GM23248 (cell line): ENCODE measurements at regions not wholly inside any gene's neighbourhood (a gene's known extent, or its start where the extent isn't known, plus 50 kb on each side); places are given as distances from the start of the nearest gene placed in this dataset.
"Not testable (repeated sequence)": the region's sequence is repeated elsewhere in the genome, so short reads cannot be mapped to it uniquely, and the experiment has no call there.

Source experiments
- DNase-seq: peaks from one replicate; pipeline ENCODE4 v3.0.0-alpha.2; 2015
- H2AFZ ChIP-seq: fragments of 200-600 bp; sonication (generic); 2 replicates; pipeline ENCODE4 v1.6.1; 2016; ENCODE audit warnings: antibody characterized with exemption
- H3F3A ChIP-seq: fragments of 200-600 bp; sonication (generic); 2 replicates; pipeline ENCODE4 v1.6.1; 2016; ENCODE audit warnings: mild to moderate bottlenecking, antibody characterized with exemption, mixed run types; ENCODE audit not compliant: insufficient read depth
- H3K27ac ChIP-seq: fragments of 200-600 bp; sonication (generic); 2 replicates; pipeline ENCODE4 v1.5.1; 2016; ENCODE audit warnings: mild to moderate bottlenecking
- H3K27me3 ChIP-seq: fragments of 200-600 bp; sonication (generic); replicated peaks from 2 replicates; pipeline ENCODE4 v1.6.1; 2016; ENCODE audit warnings: mild to moderate bottlenecking; ENCODE audit not compliant: insufficient read depth
- H3K36me3 ChIP-seq: fragments of 200-600 bp; sonication (generic); 2 replicates; pipeline ENCODE4 v1.6.1; 2016; ENCODE audit warnings: low read depth, mild to moderate bottlenecking
- H3K4me1 ChIP-seq: fragments of 200-600 bp; sonication (generic); 2 replicates; pipeline ENCODE4 v1.6.1; 2016; ENCODE audit warnings: mild to moderate bottlenecking; ENCODE audit not compliant: insufficient read depth
- H3K4me2 ChIP-seq: fragments of 200-600 bp; sonication (generic); one replicate; pipeline ENCODE4 v1.6.1; 2016; ENCODE audit warnings: mild to moderate bottlenecking; ENCODE audit not compliant: unreplicated experiment
- H3K4me3 ChIP-seq: fragments of 200-600 bp; sonication (generic); 2 replicates; pipeline ENCODE4 v1.5.1; 2016; ENCODE audit warnings: mild to moderate bottlenecking
- H3K79me2 ChIP-seq: fragments of 200-600 bp; sonication (generic); 2 replicates; pipeline ENCODE4 v1.6.1; 2016; ENCODE audit warnings: mild to moderate bottlenecking; ENCODE audit not compliant: insufficient read depth
- H3K9ac ChIP-seq: fragments of 200-600 bp; sonication (generic); 2 replicates; pipeline ENCODE4 v1.6.1; 2016; ENCODE audit warnings: mild to moderate bottlenecking
- H3K9me2 ChIP-seq: fragments of 200-600 bp; sonication (generic); 2 replicates; pipeline ENCODE4 v1.6.1; 2016; ENCODE audit warnings: mixed run types, mild to moderate bottlenecking, moderate library complexity; ENCODE audit not compliant: insufficient read depth
- H3K9me3 ChIP-seq: fragments of 200-600 bp; sonication (generic); one replicate; pipeline ENCODE4 v1.6.1; 2017; ENCODE audit warnings: low read depth
- H4K20me1 ChIP-seq: fragments of 200-600 bp; sonication (generic); 2 replicates; pipeline ENCODE4 v1.6.0; 2016; ENCODE audit not compliant: insufficient read depth
- EZH2 ChIP-seq: fragments of 200-600 bp; sonication (generic); IDR thresholded peaks from 2 replicates; pipeline ENCODE4 v1.6.1; 2018; ENCODE audit warnings: antibody characterized with exemption, mild to moderate bottlenecking; ENCODE audit not compliant: insufficient read depth, poor library complexity, severe bottlenecking
- EZH2phosphoT487 ChIP-seq: fragments of 200-600 bp; sonication (generic); IDR thresholded peaks from 2 replicates; pipeline ENCODE4 v1.6.1; 2018; ENCODE audit warnings: antibody characterized with exemption, moderate library complexity, mild to moderate bottlenecking, low read depth; ENCODE audit not compliant: insufficient read depth
- WGBS, 2 experiments: methylation state at CpG; one replicate each; pipeline ENCODE4 v1.1.6; 2015 to 2017; ENCODE audit warnings: low lambda C conversion rate in 2 of 2, low coverage in 1 of 2; ENCODE audit errors: missing lambda C conversion rate in 2 of 2; 5-methylcytosine and 5-hydroxymethylcytosine counted together
- in situ Hi-C: fragments of 300-500 bp; cut with MboI; formaldehyde crosslinking; loops from 2 replicates; pipeline ENCODE4 v1.15.0; 2020

GRCh38 chr4:64935469-64936001 lies 526.3 kb upstream of the TECRL start:
- H3K4me3 ChIP-seq: no peak overlapping the region
- H3K79me2 ChIP-seq: no peaks in the 10 kb centered on the region
- H3F3A ChIP-seq: no peaks in the 10 kb centered on the region
- H3K27ac ChIP-seq: no peak overlapping the region
- H3K27me3 ChIP-seq: no peaks in the 10 kb centered on the region
- no peak overlapping the region for H3K4me2 ChIP-seq
- no peaks in the 10 kb centered on the region for H3K9me2 ChIP-seq
- H3K9me3 ChIP-seq: peaks cover 2% of the 10 kb centered on the region
- no peaks in the 10 kb centered on the region for H3K36me3 ChIP-seq
- DNase-seq: no peak
- TF ChIP-seq EZH2 (no peak), EZH2phosphoT487 (no peak)
- in situ Hi-C loops: no loop called here
- WGBS, 2 experiments: 0 to 8% methylated on average over 1 of the region's 1 CpG
- H3K9ac ChIP-seq: no peak overlapping the region
- no peaks in the 10 kb centered on the region for H4K20me1 ChIP-seq
- no peaks in the 10 kb centered on the region for H3K4me1 ChIP-seq
- no peak overlapping the region for H2AFZ ChIP-seq

DNA sequence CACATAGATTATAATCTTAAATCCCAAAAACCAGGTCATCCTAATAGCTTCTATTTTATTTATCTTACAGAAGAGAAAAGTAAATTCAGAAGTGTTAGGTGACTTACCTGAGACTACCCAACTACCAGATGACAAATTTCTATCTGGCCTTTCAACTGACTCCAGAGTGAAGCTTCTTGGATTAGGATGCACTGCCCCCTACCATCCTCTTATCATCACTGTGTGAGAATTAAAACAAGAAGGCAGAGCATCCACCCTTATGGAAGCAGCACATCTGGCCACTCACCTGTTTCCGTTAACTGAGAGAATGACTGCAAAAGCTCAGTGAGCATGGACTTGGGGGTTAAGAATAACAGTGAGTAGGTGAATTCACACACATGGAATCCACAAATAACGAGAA lies 502.6 kb upstream of the TECRL start:
- Histone ChIP-seq H3K4me2 (no peak overlapping the region), H3K9me2 (no peaks in the 10 kb centered on the region), H3K36me3 (no peaks in the 10 kb centered on the region), H3K27ac (no peak overlapping the region), H2AFZ (no peak overlapping the region), H3K9ac (no peak overlapping the region), H3K4me3 (no peak overlapping the region), H4K20me1 (no peaks in the 10 kb centered on the region), H3K79me2 (no peaks in the 10 kb centered on the region), H3K4me1 (no peaks in the 10 kb centered on the region), H3F3A (no peaks in the 10 kb centered on the region), H3K27me3 (no peaks in the 10 kb centered on the region), H3K9me3 (peaks cover 3% of the 10 kb centered on the region)
- no peak for DNase-seq
- no peak for TF ChIP-seq EZH2
- no peak for TF ChIP-seq EZH2phosphoT487
- 24 to 32% methylated on average over 2 of the region's 2 CpGs for WGBS, 2 experiments
- in situ Hi-C loops: no loop called here

DNA sequence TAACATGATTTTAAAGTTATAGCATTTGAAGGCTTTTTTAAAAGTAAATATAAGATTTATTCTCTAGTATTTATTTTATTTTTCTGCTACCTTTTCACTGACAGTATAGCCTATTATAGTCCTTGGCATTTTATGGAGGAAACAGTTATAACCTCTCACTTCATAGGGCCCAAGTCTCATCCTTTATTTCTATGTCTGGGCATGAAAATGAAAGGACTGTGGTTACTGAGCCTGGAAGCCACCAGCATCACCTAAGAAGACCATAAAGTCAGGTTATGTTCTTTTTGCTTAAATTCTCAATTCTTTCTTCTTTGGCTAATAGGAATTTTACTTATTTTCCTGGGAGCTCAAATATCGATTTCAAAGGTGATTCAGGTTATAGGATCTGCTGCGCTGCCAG lies 494.7 kb upstream of the TECRL start:
- DNase-seq: no peak
- peaks cover 3% of the 10 kb centered on the region for H3K9me3 ChIP-seq
- no peak overlapping the region for H2AFZ ChIP-seq
- no peaks in the 10 kb centered on the region for H3K4me1 ChIP-seq
- H3F3A ChIP-seq: no peaks in the 10 kb centered on the region
- H3K79me2 ChIP-seq: no peaks in the 10 kb centered on the region
- no peaks in the 10 kb centered on the region for H3K27me3 ChIP-seq
- no peaks in the 10 kb centered on the region for H3K36me3 ChIP-seq
- H4K20me1 ChIP-seq: no peaks in the 10 kb centered on the region
- 21 to 27% methylated on average over 2 of the region's 2 CpGs for WGBS, 2 experiments
- H3K9me2 ChIP-seq: no peaks in the 10 kb centered on the region
- no peak overlapping the region for H3K4me3 ChIP-seq
- no peak overlapping the region for H3K4me2 ChIP-seq
- H3K27ac ChIP-seq: no peak overlapping the region
- in situ Hi-C loops: no loop called here
- H3K9ac ChIP-seq: no peak overlapping the region
- no peak for TF ChIP-seq EZH2

DNA sequence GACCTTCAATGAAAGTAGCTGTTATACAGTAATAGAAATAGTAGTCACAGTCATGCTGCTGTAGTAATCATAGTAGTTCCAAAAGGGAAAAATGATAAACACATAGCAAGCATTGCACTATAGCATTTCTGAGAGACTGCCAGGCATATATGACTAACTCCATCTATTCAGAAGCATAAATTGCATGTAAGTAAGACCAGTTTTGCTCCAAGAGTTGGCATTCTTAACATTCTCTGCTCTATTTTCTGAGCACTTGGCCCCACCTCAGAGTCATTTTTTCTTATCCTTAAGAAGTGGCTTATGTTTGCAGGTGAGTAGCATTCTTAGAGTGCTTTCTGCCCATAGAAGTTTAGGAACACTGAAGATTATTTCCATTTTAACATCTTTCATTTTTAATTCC lies 490.3 kb upstream of the TECRL start:
- in situ Hi-C loops: no loop called here
- Histone ChIP-seq H3F3A (no peaks in the 10 kb centered on the region), H3K4me1 (no peaks in the 10 kb centered on the region), H3K36me3 (no peaks in the 10 kb centered on the region), H2AFZ (no peak overlapping the region), H3K27me3 (no peaks in the 10 kb centered on the region), H3K9me2 (no peaks in the 10 kb centered on the region), H3K9ac (no peak overlapping the region), H3K4me3 (no peak overlapping the region), H3K79me2 (no peaks in the 10 kb centered on the region), H3K27ac (no peak overlapping the region), H3K9me3 (no peaks in the 10 kb centered on the region), H3K4me2 (no peak overlapping the region), H4K20me1 (no peaks in the 10 kb centered on the region)
- TF ChIP-seq EZH2phosphoT487: no peak
- TF ChIP-seq EZH2: no peak
- DNase-seq: no peak

GRCh38 chr4:64899030-64899429 lies 489.8 kb upstream of the TECRL start:
- H3F3A ChIP-seq, H3K9ac ChIP-seq, H3K4me3 ChIP-seq, H3K36me3 ChIP-seq, H2AFZ ChIP-seq, in situ Hi-C loops, H3K4me2 ChIP-seq, H4K20me1 ChIP-seq, H3K79me2 ChIP-seq, H3K9me2 ChIP-seq, H3K27ac ChIP-seq, H3K9me3 ChIP-seq, H3K27me3 ChIP-seq, DNase-seq, H3K4me1 ChIP-seq: not testable (repeated sequence)
- 23 to 81% methylated on average over 1 to 2 of the region's 2 CpGs for WGBS, 2 experiments
